Neural progenitor cell (in vitro differentiated cells): ENCODE measurements at regions not wholly inside any gene's neighbourhood (a gene's known extent, or its start where the extent isn't known, plus 50 kb on each side); places are given as distances from the start of the nearest gene placed in this dataset.

Source experiments
- DNase-seq: peaks from one replicate; pipeline ENCODE4 v3.0.0-alpha.2; 2016; ENCODE audit warnings: low spot score
- H2AFZ ChIP-seq: fragments of 200-600 bp; sonication (generic); replicated peaks from 2 replicates; pipeline ENCODE4 v1.6.1; 2016; ENCODE audit warnings: antibody characterized with exemption
- H3F3A ChIP-seq: fragments of 200-600 bp; sonication (generic); 2 replicates; pipeline ENCODE4 v1.6.1; 2016; ENCODE audit warnings: antibody characterized with exemption, low read depth
- H3K27ac ChIP-seq: fragments of 200-600 bp; sonication (generic); 2 replicates; pipeline ENCODE4 v1.5.1; 2016; ENCODE audit warnings: mild to moderate bottlenecking
- H3K27me3 ChIP-seq: fragments of 200-600 bp; sonication (generic); 2 replicates; pipeline ENCODE4 v1.6.1; 2016; ENCODE audit warnings: mild to moderate bottlenecking, moderate library complexity
- H3K36me3 ChIP-seq: fragments of 200-600 bp; sonication (generic); 2 replicates; pipeline ENCODE4 v1.5.1; 2016
- H3K4me1 ChIP-seq: fragments of 200-600 bp; sonication (generic); 2 replicates; pipeline ENCODE4 v1.6.1; 2016; ENCODE audit warnings: mixed run types
- H3K4me2 ChIP-seq: fragments of 200-600 bp; sonication (generic); 2 replicates; pipeline ENCODE4 v1.6.1; 2016
- H3K4me3 ChIP-seq: fragments of 200-600 bp; sonication (generic); 2 replicates; pipeline ENCODE4 v1.5.1; 2016
- H3K79me2 ChIP-seq: fragments of 200-600 bp; sonication (generic); 2 replicates; pipeline ENCODE4 v1.6.1; 2016; ENCODE audit warnings: low read depth
- H3K9ac ChIP-seq: fragments of 200-600 bp; sonication (generic); 2 replicates; pipeline ENCODE4 v1.6.1; 2016
- H3K9me3 ChIP-seq: fragments of 200-600 bp; sonication (generic); 2 replicates; pipeline ENCODE4 v1.5.1; 2016; ENCODE audit warnings: low read depth
- H4K20me1 ChIP-seq: fragments of 200-600 bp; sonication (generic); 2 replicates; pipeline ENCODE4 v1.6.1; 2016; ENCODE audit warnings: low read depth
- H3K27ac Mint-ChIP-seq: 3 replicates; pipeline ENCODE4 v1.8.0; 2021; ENCODE audit warnings: mixed read lengths
- H3K27me3 Mint-ChIP-seq: 2 replicates; pipeline ENCODE4 v1.8.0; 2022; ENCODE audit warnings: low read depth, mild to moderate bottlenecking, inconsistent platforms, moderate library complexity, mixed read lengths; ENCODE audit not compliant: insufficient read depth
- H3K36me3 Mint-ChIP-seq: 3 replicates; pipeline ENCODE4 v1.8.0; 2021; ENCODE audit warnings: mixed read lengths
- H3K4me1 Mint-ChIP-seq: 3 replicates; pipeline ENCODE4 v1.8.0; 2021; ENCODE audit warnings: mixed read lengths
- H3K4me3 Mint-ChIP-seq: 3 replicates; pipeline ENCODE4 v1.8.0; 2021; ENCODE audit warnings: mild to moderate bottlenecking, moderate library complexity, mixed read lengths
- H3K9me3 Mint-ChIP-seq: 3 replicates; pipeline ENCODE4 v1.8.0; 2020; ENCODE audit warnings: mixed read lengths
- EZH2 ChIP-seq: fragments of 200-600 bp; sonication (generic); IDR thresholded peaks from 2 replicates; pipeline ENCODE4 v1.6.1; 2017; ENCODE audit warnings: antibody characterized with exemption, mild to moderate bottlenecking, moderate library complexity
- EZH2phosphoT487 ChIP-seq: fragments of 200-600 bp; sonication (generic); IDR thresholded peaks from 2 replicates; pipeline ENCODE4 v1.6.1; 2017; ENCODE audit warnings: antibody characterized with exemption
- TF ChIP-seq, protein P1 (sequence below): fragments of 200-600 bp; sonication (generic); IDR thresholded peaks from 2 replicates; pipeline ENCODE4 v1.5.1; 2017; ENCODE audit warnings: antibody characterized with exemption, mild to moderate bottlenecking

DNA sequence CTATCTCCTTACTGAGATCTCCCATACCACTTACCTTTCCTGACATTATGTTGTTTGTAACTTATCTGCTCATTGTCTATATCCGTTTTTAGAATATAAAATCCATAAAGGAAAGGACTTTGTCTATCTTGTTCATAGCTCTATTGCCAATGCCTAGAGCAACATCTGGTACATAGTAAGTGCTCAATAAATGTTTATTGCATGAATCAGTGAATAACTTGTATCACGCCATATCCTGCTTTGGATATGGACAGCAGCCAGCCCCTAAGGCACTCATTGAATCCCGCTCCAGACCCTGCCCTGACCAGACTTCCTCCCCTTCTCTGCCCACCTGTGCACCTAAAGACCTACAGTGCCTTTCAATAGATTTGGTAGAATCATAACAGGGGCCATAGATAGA lies 298.1 kb upstream of the PLXNA2 start:
- Histone ChIP-seq H4K20me1 (no peaks in the 10 kb centered on the region), H2AFZ (no peak overlapping the region), H3K36me3 (no peaks in the 10 kb centered on the region), H3K4me3 (no peak overlapping the region), H3F3A (no peaks in the 10 kb centered on the region), H3K27ac (no peak overlapping the region), H3K9me3 (no peaks in the 10 kb centered on the region), H3K79me2 (no peaks in the 10 kb centered on the region), H3K4me1 (peaks cover 5% of the 10 kb centered on the region), H3K27me3 (no peaks in the 10 kb centered on the region), H3K9ac (no peak overlapping the region), H3K4me2 (no peak overlapping the region)
- no peak for DNase-seq
- H3K4me1 Mint-ChIP-seq = peaks cover 40% of the 10 kb centered on the region
- H3K27me3 Mint-ChIP-seq = peaks cover 10% of the 10 kb centered on the region
- no peak overlapping the region for H3K27ac Mint-ChIP-seq
- no peak overlapping the region for H3K4me3 Mint-ChIP-seq
- H3K36me3 Mint-ChIP-seq = no peaks in the 10 kb centered on the region
- TF ChIP-seq, protein P1, sequence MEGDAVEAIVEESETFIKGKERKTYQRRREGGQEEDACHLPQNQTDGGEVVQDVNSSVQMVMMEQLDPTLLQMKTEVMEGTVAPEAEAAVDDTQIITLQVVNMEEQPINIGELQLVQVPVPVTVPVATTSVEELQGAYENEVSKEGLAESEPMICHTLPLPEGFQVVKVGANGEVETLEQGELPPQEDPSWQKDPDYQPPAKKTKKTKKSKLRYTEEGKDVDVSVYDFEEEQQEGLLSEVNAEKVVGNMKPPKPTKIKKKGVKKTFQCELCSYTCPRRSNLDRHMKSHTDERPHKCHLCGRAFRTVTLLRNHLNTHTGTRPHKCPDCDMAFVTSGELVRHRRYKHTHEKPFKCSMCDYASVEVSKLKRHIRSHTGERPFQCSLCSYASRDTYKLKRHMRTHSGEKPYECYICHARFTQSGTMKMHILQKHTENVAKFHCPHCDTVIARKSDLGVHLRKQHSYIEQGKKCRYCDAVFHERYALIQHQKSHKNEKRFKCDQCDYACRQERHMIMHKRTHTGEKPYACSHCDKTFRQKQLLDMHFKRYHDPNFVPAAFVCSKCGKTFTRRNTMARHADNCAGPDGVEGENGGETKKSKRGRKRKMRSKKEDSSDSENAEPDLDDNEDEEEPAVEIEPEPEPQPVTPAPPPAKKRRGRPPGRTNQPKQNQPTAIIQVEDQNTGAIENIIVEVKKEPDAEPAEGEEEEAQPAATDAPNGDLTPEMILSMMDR = no peak
- TF ChIP-seq EZH2 (no peak), EZH2phosphoT487 (no peak)
- no peaks in the 10 kb centered on the region for H3K9me3 Mint-ChIP-seq

DNA sequence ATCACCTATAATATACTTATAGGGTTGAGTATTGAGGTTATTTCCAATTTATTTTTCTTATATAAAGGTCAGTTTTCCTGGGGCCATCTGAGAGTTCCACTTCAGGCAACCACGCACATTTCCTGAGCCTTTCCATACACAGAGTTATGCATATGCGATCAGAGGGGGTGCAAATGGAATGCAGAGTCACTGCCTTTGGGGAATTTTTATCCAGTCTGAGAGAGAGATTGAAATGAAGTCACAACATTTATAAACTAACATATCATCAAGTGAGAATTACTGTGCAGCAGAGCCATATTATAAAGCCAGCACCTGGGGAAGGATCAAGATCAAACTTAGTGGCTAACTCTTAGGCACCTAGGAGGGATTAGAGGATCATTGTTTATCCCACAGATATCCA lies 299.9 kb upstream of the PLXNA2 start:
- H3K9ac ChIP-seq = no peak overlapping the region
- DNase-seq = no peak
- no peak overlapping the region for H3K27ac ChIP-seq
- no peaks in the 10 kb centered on the region for H3K36me3 Mint-ChIP-seq
- no peak overlapping the region for H2AFZ ChIP-seq
- no peak overlapping the region for H3K4me3 ChIP-seq
- H3K4me3 Mint-ChIP-seq = no peak overlapping the region
- no peaks in the 10 kb centered on the region for H4K20me1 ChIP-seq
- TF ChIP-seq EZH2phosphoT487 = no peak
- TF ChIP-seq EZH2 = no peak
- TF ChIP-seq, protein P1 = no peak
- H3K4me1 ChIP-seq = no peaks in the 10 kb centered on the region
- H3K4me1 Mint-ChIP-seq = peaks cover 27% of the 10 kb centered on the region
- no peaks in the 10 kb centered on the region for H3K9me3 ChIP-seq
- no peaks in the 10 kb centered on the region for H3F3A ChIP-seq
- peaks cover 5% of the 10 kb centered on the region for H3K27me3 Mint-ChIP-seq
- H3K79me2 ChIP-seq = no peaks in the 10 kb centered on the region
- H3K27ac Mint-ChIP-seq = no peak overlapping the region
- H3K4me2 ChIP-seq = no peak overlapping the region
- H3K27me3 ChIP-seq = no peaks in the 10 kb centered on the region
- H3K36me3 ChIP-seq = no peaks in the 10 kb centered on the region
- no peaks in the 10 kb centered on the region for H3K9me3 Mint-ChIP-seq

DNA sequence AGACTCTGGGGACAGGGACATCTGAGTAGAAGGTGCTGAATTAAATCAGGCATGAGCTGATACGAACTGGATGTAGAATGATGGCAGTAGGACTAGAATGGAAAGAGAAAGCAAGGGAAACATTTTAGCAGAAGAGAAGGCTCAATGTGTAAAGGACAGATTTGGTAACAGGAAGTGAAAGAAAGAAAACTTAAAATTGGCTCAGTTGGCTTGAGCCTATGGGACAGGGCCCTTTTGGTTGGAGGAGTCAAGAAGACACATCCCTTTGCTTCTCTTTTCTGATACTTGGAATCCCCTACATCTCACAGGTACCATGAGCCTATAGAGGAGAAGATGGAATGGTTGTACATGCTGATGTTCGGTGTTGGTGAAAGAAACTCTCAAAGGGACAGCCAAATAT lies 300.6 kb upstream of the PLXNA2 start:
- H3K27ac ChIP-seq = no peak overlapping the region
- H3K4me1 ChIP-seq = no peaks in the 10 kb centered on the region
- no peaks in the 10 kb centered on the region for H3K36me3 ChIP-seq
- Mint-ChIP-seq H3K36me3 (no peaks in the 10 kb centered on the region), H3K27me3 (peaks cover 5% of the 10 kb centered on the region), H3K9me3 (no peaks in the 10 kb centered on the region), H3K27ac (no peak overlapping the region), H3K4me1 (peaks cover 23% of the 10 kb centered on the region), H3K4me3 (no peak overlapping the region)
- TF ChIP-seq, protein P1 = no peak
- TF ChIP-seq EZH2 (no peak), EZH2phosphoT487 (no peak)
- no peaks in the 10 kb centered on the region for H3K27me3 ChIP-seq
- H4K20me1 ChIP-seq = no peaks in the 10 kb centered on the region
- H3K9me3 ChIP-seq = no peaks in the 10 kb centered on the region
- H3K4me2 ChIP-seq = no peak overlapping the region
- no peaks in the 10 kb centered on the region for H3K79me2 ChIP-seq
- H3K4me3 ChIP-seq = no peak overlapping the region
- no peak overlapping the region for H2AFZ ChIP-seq
- H3K9ac ChIP-seq = no peak overlapping the region
- H3F3A ChIP-seq = no peaks in the 10 kb centered on the region
- no peak for DNase-seq

DNA sequence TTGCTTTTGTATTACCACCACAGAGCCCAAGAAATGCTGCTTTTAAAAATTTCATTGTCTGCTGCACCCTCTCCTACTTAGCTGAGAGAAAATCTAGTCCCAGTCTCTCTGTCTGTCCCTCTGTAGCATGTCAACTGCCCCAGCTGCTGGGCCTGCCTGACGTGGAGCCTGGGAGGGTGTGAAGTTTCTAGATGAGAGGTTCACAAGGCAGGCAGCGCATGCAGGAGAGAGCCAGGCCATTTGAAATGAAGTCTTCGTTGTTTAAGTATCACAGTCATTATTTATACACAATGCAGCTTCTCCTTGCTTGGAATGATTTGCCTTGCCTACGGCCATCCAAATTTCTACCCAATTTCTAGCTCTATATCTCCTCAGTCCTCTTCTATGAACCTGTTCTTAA lies 306.8 kb upstream of the PLXNA2 start:
- DNase-seq = peak; percentile 9
- Histone ChIP-seq H3F3A (no peaks in the 10 kb centered on the region), H3K27me3 (no peaks in the 10 kb centered on the region), H3K4me2 (no peak overlapping the region), H3K27ac (no peak overlapping the region), H3K4me1 (peaks cover 3% of the 10 kb centered on the region), H4K20me1 (no peaks in the 10 kb centered on the region), H2AFZ (peak overlapping the region; percentile 0), H3K79me2 (no peaks in the 10 kb centered on the region), H3K9me3 (no peaks in the 10 kb centered on the region), H3K9ac (no peak overlapping the region), H3K4me3 (no peak overlapping the region), H3K36me3 (no peaks in the 10 kb centered on the region)
- peak overlapping the region; percentile 13 for H3K27ac Mint-ChIP-seq
- peaks cover 49% of the 10 kb centered on the region for H3K4me1 Mint-ChIP-seq
- H3K27me3 Mint-ChIP-seq = peaks cover 5% of the 10 kb centered on the region
- no peak overlapping the region for H3K4me3 Mint-ChIP-seq
- TF ChIP-seq, protein P1 = no peak
- TF ChIP-seq EZH2phosphoT487 (no peak), EZH2 (no peak)
- no peaks in the 10 kb centered on the region for H3K36me3 Mint-ChIP-seq
- no peaks in the 10 kb centered on the region for H3K9me3 Mint-ChIP-seq
